ENCODE measurements at regions not wholly inside any gene's neighbourhood (a gene's known extent, or its start where the extent isn't known, plus 50 kb on each side); places are given as distances from the start of the nearest gene placed in this dataset.

DNA sequence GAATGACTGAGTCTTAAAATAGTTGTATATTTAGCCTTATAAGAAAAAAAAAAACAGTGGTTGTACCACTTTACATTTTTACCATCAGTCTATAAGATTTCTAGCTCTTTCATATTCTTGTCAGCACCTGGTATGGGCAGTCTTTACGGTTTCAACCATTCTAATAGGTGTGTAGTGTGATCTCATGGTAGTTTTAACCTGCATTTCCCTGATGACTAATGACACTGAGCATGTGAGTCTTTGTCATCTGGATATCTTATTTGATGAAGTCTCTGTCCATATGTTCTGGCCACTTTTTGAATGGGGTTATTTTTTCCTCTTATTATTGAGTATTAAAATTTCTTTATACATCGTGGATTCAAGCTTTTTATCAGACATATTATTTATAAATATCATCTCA, 365.3 kb upstream of the IGFBP3 start:
- TF ChIP-seq, protein P1, sequence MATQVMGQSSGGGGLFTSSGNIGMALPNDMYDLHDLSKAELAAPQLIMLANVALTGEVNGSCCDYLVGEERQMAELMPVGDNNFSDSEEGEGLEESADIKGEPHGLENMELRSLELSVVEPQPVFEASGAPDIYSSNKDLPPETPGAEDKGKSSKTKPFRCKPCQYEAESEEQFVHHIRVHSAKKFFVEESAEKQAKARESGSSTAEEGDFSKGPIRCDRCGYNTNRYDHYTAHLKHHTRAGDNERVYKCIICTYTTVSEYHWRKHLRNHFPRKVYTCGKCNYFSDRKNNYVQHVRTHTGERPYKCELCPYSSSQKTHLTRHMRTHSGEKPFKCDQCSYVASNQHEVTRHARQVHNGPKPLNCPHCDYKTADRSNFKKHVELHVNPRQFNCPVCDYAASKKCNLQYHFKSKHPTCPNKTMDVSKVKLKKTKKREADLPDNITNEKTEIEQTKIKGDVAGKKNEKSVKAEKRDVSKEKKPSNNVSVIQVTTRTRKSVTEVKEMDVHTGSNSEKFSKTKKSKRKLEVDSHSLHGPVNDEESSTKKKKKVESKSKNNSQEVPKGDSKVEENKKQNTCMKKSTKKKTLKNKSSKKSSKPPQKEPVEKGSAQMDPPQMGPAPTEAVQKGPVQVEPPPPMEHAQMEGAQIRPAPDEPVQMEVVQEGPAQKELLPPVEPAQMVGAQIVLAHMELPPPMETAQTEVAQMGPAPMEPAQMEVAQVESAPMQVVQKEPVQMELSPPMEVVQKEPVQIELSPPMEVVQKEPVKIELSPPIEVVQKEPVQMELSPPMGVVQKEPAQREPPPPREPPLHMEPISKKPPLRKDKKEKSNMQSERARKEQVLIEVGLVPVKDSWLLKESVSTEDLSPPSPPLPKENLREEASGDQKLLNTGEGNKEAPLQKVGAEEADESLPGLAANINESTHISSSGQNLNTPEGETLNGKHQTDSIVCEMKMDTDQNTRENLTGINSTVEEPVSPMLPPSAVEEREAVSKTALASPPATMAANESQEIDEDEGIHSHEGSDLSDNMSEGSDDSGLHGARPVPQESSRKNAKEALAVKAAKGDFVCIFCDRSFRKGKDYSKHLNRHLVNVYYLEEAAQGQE (IDR thresholded peaks at IDR 0.05; ENCODE audit: insufficient read depth in 1 of 2, low read depth in 2 of 2, low read length in 2 of 2) = no peak
- no peak for TF ChIP-seq FOXP2 (optimal IDR thresholded peaks at IDR 0.05; ENCODE audit: borderline replicate concordance, extremely low read depth, extremely low read length, insufficient read depth)
- TF ChIP-seq POLR2AphosphoS5 (IDR thresholded peaks at IDR 0.05; ENCODE audit: low read depth, low read length) = no peak
- no peak for TF ChIP-seq SIN3A (IDR thresholded peaks at IDR 0.05; ENCODE audit: borderline replicate concordance, insufficient read depth, low read length)
- no peak for TF ChIP-seq TAF1 (IDR thresholded peaks at IDR 0.05; ENCODE audit: borderline replicate concordance, insufficient read depth, low read length)

DNA sequence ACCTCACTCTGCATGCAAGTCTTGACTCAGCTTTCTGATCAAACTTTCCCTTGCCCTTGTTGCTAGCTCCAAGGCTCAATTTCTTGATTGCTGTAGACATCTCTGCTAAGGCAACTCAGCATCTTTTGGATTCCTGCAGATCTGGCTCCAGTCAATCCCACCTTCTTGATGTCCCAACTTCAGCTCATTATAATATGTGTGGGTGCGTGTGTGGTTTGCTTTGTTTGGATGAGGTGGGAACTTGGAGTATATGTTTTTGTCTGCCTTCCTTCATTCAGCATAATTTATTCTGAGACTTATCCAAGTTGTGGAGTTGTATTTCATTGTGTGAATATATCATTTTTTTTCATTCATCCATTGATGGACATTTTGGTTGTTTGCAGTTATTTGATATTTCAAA, 364.8 kb upstream of the IGFBP3 start:
- no peak for TF ChIP-seq FOXP2 (optimal IDR thresholded peaks at IDR 0.05; ENCODE audit: borderline replicate concordance, extremely low read depth, extremely low read length, insufficient read depth)
- TF ChIP-seq, protein P1 (IDR thresholded peaks at IDR 0.05; ENCODE audit: insufficient read depth in 1 of 2, low read depth in 2 of 2, low read length in 2 of 2) = no peak
- TF ChIP-seq TAF1 (IDR thresholded peaks at IDR 0.05; ENCODE audit: borderline replicate concordance, insufficient read depth, low read length) = no peak
- no peak for TF ChIP-seq SIN3A (IDR thresholded peaks at IDR 0.05; ENCODE audit: borderline replicate concordance, insufficient read depth, low read length)
- no peak for TF ChIP-seq POLR2AphosphoS5 (IDR thresholded peaks at IDR 0.05; ENCODE audit: low read depth, low read length)

DNA sequence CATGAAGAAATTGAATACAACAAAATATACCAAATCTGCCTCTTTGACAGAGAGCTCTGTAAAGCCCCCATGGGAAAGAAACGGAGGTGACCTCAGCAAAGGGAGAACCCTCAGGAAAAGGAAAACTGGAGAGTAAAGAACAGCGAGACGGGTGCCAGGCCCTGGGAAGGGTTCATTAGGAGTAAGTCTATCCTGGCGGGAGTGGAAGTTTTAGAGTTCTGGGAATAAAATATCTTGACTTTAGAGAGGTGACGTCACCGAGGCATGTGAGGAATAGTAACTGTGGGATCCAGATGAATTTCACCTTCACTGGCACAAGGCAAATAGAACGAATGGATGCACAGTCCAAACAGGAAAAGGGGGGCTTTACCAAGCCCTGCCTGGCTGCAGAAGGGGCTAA, 362.8 kb upstream of the IGFBP3 start:
- no peak for TF ChIP-seq TAF1 (IDR thresholded peaks at IDR 0.05; ENCODE audit: borderline replicate concordance, insufficient read depth, low read length)
- TF ChIP-seq, protein P1 (IDR thresholded peaks at IDR 0.05; ENCODE audit: insufficient read depth in 1 of 2, low read depth in 2 of 2, low read length in 2 of 2) = no peak
- no peak for TF ChIP-seq POLR2AphosphoS5 (IDR thresholded peaks at IDR 0.05; ENCODE audit: low read depth, low read length)
- TF ChIP-seq FOXP2 (optimal IDR thresholded peaks at IDR 0.05; ENCODE audit: borderline replicate concordance, extremely low read depth, extremely low read length, insufficient read depth) = no peak
- no peak for TF ChIP-seq SIN3A (IDR thresholded peaks at IDR 0.05; ENCODE audit: borderline replicate concordance, insufficient read depth, low read length)

DNA sequence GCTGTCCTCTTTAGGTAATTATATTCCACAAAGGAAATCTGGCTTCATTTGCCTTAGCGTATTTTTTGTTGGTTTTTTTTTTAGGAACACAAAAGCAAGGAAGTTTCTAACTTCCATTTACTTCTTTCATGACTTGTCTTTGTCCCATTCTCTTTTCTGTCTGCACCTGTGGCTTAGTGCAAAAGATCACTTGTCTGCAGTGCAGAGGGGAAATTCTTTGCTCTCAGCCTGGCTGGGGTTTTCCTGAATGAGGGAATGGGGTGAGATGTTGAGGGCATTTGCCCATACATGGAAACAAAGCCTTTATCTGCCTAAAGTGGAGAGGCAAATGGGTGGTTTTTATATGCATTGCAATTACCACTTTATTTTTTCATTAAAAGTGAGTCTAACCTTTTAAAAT, 361.1 kb upstream of the IGFBP3 start:
- no peak for TF ChIP-seq POLR2AphosphoS5 (IDR thresholded peaks at IDR 0.05; ENCODE audit: low read depth, low read length)
- TF ChIP-seq, protein P1 (IDR thresholded peaks at IDR 0.05; ENCODE audit: insufficient read depth in 1 of 2, low read depth in 2 of 2, low read length in 2 of 2) = no peak
- TF ChIP-seq FOXP2 (optimal IDR thresholded peaks at IDR 0.05; ENCODE audit: borderline replicate concordance, extremely low read depth, extremely low read length, insufficient read depth) = no peak
- TF ChIP-seq TAF1 (IDR thresholded peaks at IDR 0.05; ENCODE audit: borderline replicate concordance, insufficient read depth, low read length) = no peak
- TF ChIP-seq SIN3A (IDR thresholded peaks at IDR 0.05; ENCODE audit: borderline replicate concordance, insufficient read depth, low read length) = no peak

DNA sequence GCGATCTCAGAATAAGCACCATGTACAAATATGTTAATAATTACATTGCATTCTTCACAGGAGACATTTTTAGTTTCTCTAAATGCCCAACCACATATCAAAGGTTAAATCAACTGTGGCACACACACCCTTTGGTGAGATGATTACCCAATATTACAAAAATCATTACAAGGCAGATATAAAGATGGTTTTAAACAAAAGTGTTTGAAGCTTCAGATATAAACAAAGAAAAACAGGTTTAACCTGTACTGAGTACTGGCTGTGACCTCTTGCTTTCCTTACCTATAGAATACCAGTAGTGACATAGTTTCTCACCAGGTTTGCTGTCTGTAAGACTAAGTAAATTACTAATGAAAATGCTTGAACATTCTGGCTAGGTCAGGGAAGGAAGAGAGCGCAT, 360.0 kb upstream of the IGFBP3 start:
- TF ChIP-seq SIN3A (IDR thresholded peaks at IDR 0.05; ENCODE audit: borderline replicate concordance, insufficient read depth, low read length) (no peak), TAF1 (IDR thresholded peaks at IDR 0.05; ENCODE audit: borderline replicate concordance, insufficient read depth, low read length) (no peak), POLR2AphosphoS5 (IDR thresholded peaks at IDR 0.05; ENCODE audit: low read depth, low read length) (no peak)
- TF ChIP-seq, protein P1 (IDR thresholded peaks at IDR 0.05; ENCODE audit: insufficient read depth in 1 of 2, low read depth in 2 of 2, low read length in 2 of 2) = no peak
